PC-9 (cell line): ENCODE measurements at regions not wholly inside any gene's neighbourhood (a gene's known extent, or its start where the extent isn't known, plus 50 kb on each side); places are given as distances from the start of the nearest gene placed in this dataset.

Experiments used
- EZH2 ChIP-seq: fragments of 200-600 bp; sonication (generic); IDR thresholded peaks from 2 replicates; pipeline ENCODE4 v1.8.0; 2017; ENCODE audit warnings: antibody characterized with exemption, low read depth
- TF ChIP-seq, protein P1 (sequence below): fragments of 200-600 bp; sonication (generic); conservative IDR thresholded peaks from 2 replicates; pipeline ENCODE4 v1.6.1; 2017; ENCODE audit warnings: mixed run types, antibody characterized with exemption, mild to moderate bottlenecking, moderate library complexity

GRCh38 chr16:65289022-65289421, 167.2 kb upstream of the CDH11 start:
- TF ChIP-seq, protein P1, sequence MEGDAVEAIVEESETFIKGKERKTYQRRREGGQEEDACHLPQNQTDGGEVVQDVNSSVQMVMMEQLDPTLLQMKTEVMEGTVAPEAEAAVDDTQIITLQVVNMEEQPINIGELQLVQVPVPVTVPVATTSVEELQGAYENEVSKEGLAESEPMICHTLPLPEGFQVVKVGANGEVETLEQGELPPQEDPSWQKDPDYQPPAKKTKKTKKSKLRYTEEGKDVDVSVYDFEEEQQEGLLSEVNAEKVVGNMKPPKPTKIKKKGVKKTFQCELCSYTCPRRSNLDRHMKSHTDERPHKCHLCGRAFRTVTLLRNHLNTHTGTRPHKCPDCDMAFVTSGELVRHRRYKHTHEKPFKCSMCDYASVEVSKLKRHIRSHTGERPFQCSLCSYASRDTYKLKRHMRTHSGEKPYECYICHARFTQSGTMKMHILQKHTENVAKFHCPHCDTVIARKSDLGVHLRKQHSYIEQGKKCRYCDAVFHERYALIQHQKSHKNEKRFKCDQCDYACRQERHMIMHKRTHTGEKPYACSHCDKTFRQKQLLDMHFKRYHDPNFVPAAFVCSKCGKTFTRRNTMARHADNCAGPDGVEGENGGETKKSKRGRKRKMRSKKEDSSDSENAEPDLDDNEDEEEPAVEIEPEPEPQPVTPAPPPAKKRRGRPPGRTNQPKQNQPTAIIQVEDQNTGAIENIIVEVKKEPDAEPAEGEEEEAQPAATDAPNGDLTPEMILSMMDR: no peak
- TF ChIP-seq EZH2: no peak
